MM.1S (cell line): ENCODE measurements at regions not wholly inside any gene's neighbourhood (a gene's known extent, or its start where the extent isn't known, plus 50 kb on each side); places are given as distances from the start of the nearest gene placed in this dataset.

Source experiments
- DNase-seq: peaks from one replicate; pipeline ENCODE4 v3.0.0-alpha.2; 2015
- H2AFZ ChIP-seq: fragments of 300-600 bp; sonication (generic); 2 replicates; pipeline ENCODE4 v1.6.0; 2016; ENCODE audit warnings: antibody characterized with exemption, low read length
- H3F3A ChIP-seq: fragments of 300-600 bp; sonication (generic); 2 replicates; pipeline ENCODE4 v1.6.1; 2016; ENCODE audit warnings: mild to moderate bottlenecking, antibody characterized with exemption, low read length, moderate library complexity, mixed read lengths; ENCODE audit not compliant: insufficient read depth
- H3K27ac ChIP-seq: fragments of 300-600 bp; sonication (generic); 2 replicates; pipeline ENCODE4 v1.5.1; 2016; ENCODE audit warnings: mild to moderate bottlenecking, low read length
- H3K27me3 ChIP-seq: fragments of 300-600 bp; sonication (generic); replicated peaks from 2 replicates; pipeline ENCODE4 v1.6.0; 2016; ENCODE audit warnings: low read length; ENCODE audit not compliant: insufficient read depth
- H3K36me3 ChIP-seq: fragments of 300-600 bp; sonication (generic); replicated peaks from 2 replicates; pipeline ENCODE4 v1.6.1; 2016; ENCODE audit warnings: mild to moderate bottlenecking, low read length, mixed read lengths; ENCODE audit not compliant: insufficient read depth
- H3K4me1 ChIP-seq: fragments of 300-600 bp; sonication (generic); 2 replicates; pipeline ENCODE4 v1.6.1; 2016; ENCODE audit warnings: low read length, mixed read lengths
- H3K4me2 ChIP-seq: fragments of 300-600 bp; sonication (generic); 2 replicates; pipeline ENCODE4 v1.6.0; 2016; ENCODE audit warnings: low read depth, low read length
- H3K4me3 ChIP-seq: fragments of 300-600 bp; sonication (generic); 2 replicates; pipeline ENCODE4 v1.5.1; 2016; ENCODE audit warnings: low read length, mixed read lengths
- H3K79me2 ChIP-seq: fragments of 300-600 bp; sonication (generic); 2 replicates; pipeline ENCODE4 v1.6.1; 2016; ENCODE audit warnings: mixed run types, low read length, mixed read lengths
- H3K9ac ChIP-seq: fragments of 300-600 bp; sonication (generic); 2 replicates; pipeline ENCODE4 v1.6.1; 2016; ENCODE audit warnings: low read length, mixed read lengths
- H3K9me2 ChIP-seq: fragments of 300-600 bp; sonication (generic); replicated peaks from 2 replicates; pipeline ENCODE4 v1.6.1; 2016; ENCODE audit warnings: mild to moderate bottlenecking, low read length, mixed read lengths; ENCODE audit not compliant: insufficient read depth
- H3K9me3 ChIP-seq: fragments of 300-600 bp; sonication (generic); replicated peaks from 2 replicates; pipeline ENCODE4 v1.6.1; 2016; ENCODE audit warnings: mild to moderate bottlenecking, low read length, mixed read lengths; ENCODE audit not compliant: insufficient read depth
- H4K20me1 ChIP-seq: fragments of 300-600 bp; sonication (generic); 2 replicates; pipeline ENCODE4 v1.6.1; 2016; ENCODE audit warnings: mild to moderate bottlenecking, low read length, moderate library complexity, mixed read lengths; ENCODE audit not compliant: insufficient read depth
- CTCF ChIP-seq: fragments of 300-600 bp; sonication (generic); IDR thresholded peaks from 2 replicates; pipeline ENCODE4 v1.5.1; 2016; ENCODE audit warnings: antibody characterized with exemption, low read length, mixed read lengths
- EZH2 ChIP-seq: fragments of 300-600 bp; sonication (generic); optimal IDR thresholded peaks from 2 replicates; pipeline ENCODE3; 2017; ENCODE audit warnings: low read depth, mild to moderate bottlenecking, antibody characterized with exemption, low read length, mixed read lengths
- EZH2phosphoT487 ChIP-seq: fragments of 300-600 bp; sonication (generic); IDR thresholded peaks from 2 replicates; pipeline ENCODE4 v1.6.1; 2018; ENCODE audit warnings: antibody characterized with exemption, low read length

DNA sequence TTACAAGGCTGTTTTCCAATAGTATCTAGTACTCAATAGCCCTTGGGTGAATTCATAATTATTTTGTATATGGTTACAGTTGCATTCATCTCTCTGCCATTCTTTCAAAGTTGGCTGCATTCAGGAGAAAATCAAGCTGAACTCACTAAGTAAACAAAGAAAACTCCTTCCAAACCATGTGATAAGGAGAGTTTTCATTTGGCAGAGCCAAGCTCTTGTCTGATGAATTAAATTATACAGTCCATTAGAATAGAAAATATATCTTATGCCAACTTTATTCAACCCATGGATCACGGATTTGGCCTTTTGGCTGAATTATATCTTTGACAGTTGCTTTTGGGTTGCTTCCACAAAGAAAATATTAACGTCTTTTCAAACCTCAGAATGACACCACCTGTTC, 272.3 kb upstream of the ROBO1 start:
- H3K9me3 ChIP-seq = no peaks in the 10 kb centered on the region
- no peak overlapping the region for H2AFZ ChIP-seq
- H3K9me2 ChIP-seq = no peaks in the 10 kb centered on the region
- no peaks in the 10 kb centered on the region for H3K79me2 ChIP-seq
- no peak overlapping the region for H3K9ac ChIP-seq
- no peak overlapping the region for H3K4me3 ChIP-seq
- no peak overlapping the region for H3K27ac ChIP-seq
- H3K36me3 ChIP-seq = no peaks in the 10 kb centered on the region
- H4K20me1 ChIP-seq = no peaks in the 10 kb centered on the region
- no peak for DNase-seq
- TF ChIP-seq EZH2 (no peak), EZH2phosphoT487 (no peak), CTCF (no peak)
- no peaks in the 10 kb centered on the region for H3F3A ChIP-seq
- H3K27me3 ChIP-seq = no peaks in the 10 kb centered on the region
- no peaks in the 10 kb centered on the region for H3K4me1 ChIP-seq
- no peak overlapping the region for H3K4me2 ChIP-seq

DNA sequence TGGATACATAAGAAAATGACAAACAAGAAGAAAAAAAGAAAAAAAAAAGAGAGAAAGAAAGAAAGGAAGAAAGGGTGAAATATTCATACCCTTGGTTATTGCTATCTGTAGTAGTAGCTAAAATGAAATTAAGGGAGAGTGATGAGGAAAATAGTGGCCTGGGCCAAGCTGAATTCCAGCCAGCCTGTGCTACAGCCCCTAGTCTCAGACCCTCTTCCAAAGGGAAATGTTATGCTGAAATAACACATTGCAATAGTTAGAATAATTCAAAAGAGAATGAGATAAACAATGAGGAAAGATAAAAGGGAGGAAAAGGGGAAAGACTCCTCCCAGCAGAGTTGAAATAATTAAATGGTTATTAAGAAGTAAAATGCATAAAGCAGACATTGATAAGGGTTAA, 268.4 kb upstream of the ROBO1 start:
- no peaks in the 10 kb centered on the region for H3K79me2 ChIP-seq

GRCh38 chr3:80035021-80035420, 267.2 kb upstream of the ROBO1 start:
- H3K36me3 ChIP-seq = no peaks in the 10 kb centered on the region
- no peak overlapping the region for H3K27ac ChIP-seq
- no peaks in the 10 kb centered on the region for H4K20me1 ChIP-seq
- no peak for DNase-seq
- TF ChIP-seq CTCF (no peak), EZH2phosphoT487 (no peak), EZH2 (no peak)
- no peak overlapping the region for H3K4me3 ChIP-seq
- no peak overlapping the region for H2AFZ ChIP-seq
- H3F3A ChIP-seq = no peaks in the 10 kb centered on the region
- H3K4me2 ChIP-seq = no peak overlapping the region
- H3K9me3 ChIP-seq = no peaks in the 10 kb centered on the region
- no peaks in the 10 kb centered on the region for H3K9me2 ChIP-seq
- H3K27me3 ChIP-seq = no peaks in the 10 kb centered on the region
- H3K79me2 ChIP-seq = no peaks in the 10 kb centered on the region
- H3K4me1 ChIP-seq = no peaks in the 10 kb centered on the region
- no peak overlapping the region for H3K9ac ChIP-seq

More for the DNA sequence above, 268.4 kb upstream of the ROBO1 start:
- Histone ChIP-seq H3K36me3 (no peaks in the 10 kb centered on the region), H3K4me3 (no peak overlapping the region), H3K9ac (no peak overlapping the region), H3K27me3 (no peaks in the 10 kb centered on the region), H3K4me1 (no peaks in the 10 kb centered on the region), H3K27ac (no peak overlapping the region), H3K9me3 (no peaks in the 10 kb centered on the region), H3F3A (no peaks in the 10 kb centered on the region), H3K9me2 (no peaks in the 10 kb centered on the region), H4K20me1 (no peaks in the 10 kb centered on the region), H3K4me2 (no peak overlapping the region), H2AFZ (no peak overlapping the region)
- DNase-seq = no peak
- TF ChIP-seq EZH2phosphoT487 = no peak
- no peak for TF ChIP-seq EZH2
- TF ChIP-seq CTCF = no peak
